Immature natural killer cell (primary cell): ENCODE measurements at regions not wholly inside any gene's neighbourhood (a gene's known extent, or its start where the extent isn't known, plus 50 kb on each side); places are given as distances from the start of the nearest gene placed in this dataset.
"Not testable (repeated sequence)": the region's sequence is repeated elsewhere in the genome, so short reads cannot be mapped to it uniquely, and the experiment has no call there.

Source experiments
- DNase-seq, 3 donors: peaks; one replicate each; pipeline ENCODE4 v3.0.0; 2022; ENCODE audit warnings: mixed read lengths in 1 of 3
- H3K27ac Mint-ChIP-seq, 6 donors: one replicate each; pipeline ENCODE4 v1.8.0; 2020; ENCODE audit warnings: mixed read lengths in 6 of 6, mild to moderate bottlenecking in 5 of 6, inconsistent platforms in 4 of 6, moderate library complexity in 3 of 6
- H3K27me3 Mint-ChIP-seq, 3 donors: one replicate each; pipeline ENCODE4 v1.8.0; 2020 to 2021; ENCODE audit warnings: low read depth in 3 of 3, mild to moderate bottlenecking in 3 of 3, mixed read lengths in 3 of 3, moderate library complexity in 3 of 3, inconsistent platforms in 1 of 3
- H3K36me3 Mint-ChIP-seq, 3 donors: one replicate each; pipeline ENCODE4 v1.8.0; 2020; ENCODE audit warnings: mixed read lengths in 3 of 3, inconsistent platforms in 2 of 3, mild to moderate bottlenecking in 2 of 3
- H3K4me1 Mint-ChIP-seq, 2 donors: one replicate each; pipeline ENCODE4 v1.8.0; 2020; ENCODE audit warnings: inconsistent platforms in 2 of 2, mild to moderate bottlenecking in 2 of 2, mixed read lengths in 2 of 2, moderate library complexity in 1 of 2
- H3K4me3 Mint-ChIP-seq, 5 donors: one replicate each; pipeline ENCODE4 v1.8.0; 2020; ENCODE audit warnings: mild to moderate bottlenecking in 5 of 5, mixed read lengths in 5 of 5, inconsistent platforms in 3 of 5, moderate library complexity in 3 of 5
- H3K9me3 Mint-ChIP-seq, 6 donors: one replicate each; pipeline ENCODE4 v1.8.0; 2020; ENCODE audit warnings: mild to moderate bottlenecking in 6 of 6, mixed read lengths in 6 of 6, inconsistent platforms in 4 of 6, moderate library complexity in 3 of 6

- H3K27ac Mint-ChIP-seq = no peak overlapping the region
- DNase-seq = no peak
- no peaks in the 10 kb centered on the region for H3K36me3 Mint-ChIP-seq
- H3K4me3 Mint-ChIP-seq = no peak overlapping the region
- no peaks in the 10 kb centered on the region for H3K27me3 Mint-ChIP-seq
- H3K9me3 Mint-ChIP-seq = peaks cover 7 to 44% (median 32%) of the 10 kb centered on the region in 6 donors
- H3K4me1 Mint-ChIP-seq = no peaks in the 10 kb centered on the region
These were observed 228.9 kb downstream of the FGF10 start for GRCh38 chr5:44160369-44160768.

GRCh38 chr5:44150075-44150723 is 239.0 kb downstream of the FGF10 start:
- Mint-ChIP-seq H3K36me3 (peaks cover 0 to 3% (median 0%) of the 10 kb centered on the region in 3 donors), H3K27ac (no peak overlapping the region), H3K4me1 (no peaks in the 10 kb centered on the region), H3K27me3 (peaks cover 0 to 2% (median 0%) of the 10 kb centered on the region in 3 donors), H3K4me3 (no peak overlapping the region), H3K9me3 (peaks cover 14 to 42% (median 23%) of the 10 kb centered on the region in 6 donors)
- DNase-seq = no peak

DNA sequence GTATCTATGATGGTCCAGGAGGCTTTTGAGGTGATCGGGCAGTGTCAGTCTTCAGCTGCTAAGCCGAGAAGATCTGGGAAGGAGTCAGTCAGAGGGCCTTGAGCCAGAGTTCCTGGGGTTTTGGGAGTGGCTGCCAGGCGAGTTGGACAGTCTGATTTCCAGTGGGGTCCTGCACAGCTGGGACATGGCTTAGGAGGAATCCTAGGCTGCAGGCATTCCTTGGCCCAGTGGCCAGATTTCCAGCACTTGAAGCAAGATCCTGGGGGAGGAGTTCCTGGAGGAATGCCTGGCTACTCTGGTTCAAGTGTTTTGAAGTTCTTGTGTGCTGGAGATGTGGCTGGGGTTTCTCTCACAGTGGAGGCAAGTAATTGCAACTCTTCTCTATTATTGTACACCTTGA is 271.3 kb downstream of the FGF10 start:
- H3K27ac Mint-ChIP-seq, H3K4me3 Mint-ChIP-seq: not testable (repeated sequence)

GRCh38 chr5:44108232-44108631 is 281.0 kb downstream of the FGF10 start:
- not testable (repeated sequence) for DNase-seq, H3K27me3 Mint-ChIP-seq, H3K27ac Mint-ChIP-seq, H3K36me3 Mint-ChIP-seq, H3K4me1 Mint-ChIP-seq, H3K4me3 Mint-ChIP-seq
- peaks cover 23 to 53% (median 34%) of the 10 kb centered on the region in 6 donors for H3K9me3 Mint-ChIP-seq

More for the DNA sequence above, 271.3 kb downstream of the FGF10 start:
- H3K36me3 Mint-ChIP-seq, DNase-seq, H3K27me3 Mint-ChIP-seq, H3K4me1 Mint-ChIP-seq: not testable (repeated sequence)
- H3K9me3 Mint-ChIP-seq = peaks cover 0 to 16% (median 13%) of the 10 kb centered on the region in 6 donors

DNA sequence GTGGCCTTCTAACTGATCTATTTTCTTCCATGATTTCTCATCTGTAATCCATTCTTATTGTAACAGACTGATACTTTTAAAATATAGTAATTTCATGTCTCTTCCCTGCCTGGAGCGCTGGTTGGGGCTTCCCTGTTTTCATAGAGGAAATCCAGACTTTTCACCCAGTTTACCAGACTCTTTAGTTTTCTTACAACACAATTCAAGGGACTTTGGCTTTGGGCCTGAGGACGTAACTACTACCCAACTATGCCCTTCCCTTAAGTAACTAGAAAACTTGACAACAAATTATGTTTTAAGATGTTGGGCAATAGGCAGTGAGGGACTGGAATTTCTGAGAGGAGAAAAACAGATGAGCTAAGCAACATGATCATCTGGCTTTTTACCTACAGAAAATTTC is 289.6 kb downstream of the FGF10 start:
- Mint-ChIP-seq H3K27me3 (no peaks in the 10 kb centered on the region), H3K27ac (no peak overlapping the region), H3K4me1 (no peaks in the 10 kb centered on the region), H3K9me3 (peaks cover 4 to 27% (median 14%) of the 10 kb centered on the region in 6 donors), H3K4me3 (no peak overlapping the region), H3K36me3 (no peaks in the 10 kb centered on the region)
- DNase-seq = no peak

DNA sequence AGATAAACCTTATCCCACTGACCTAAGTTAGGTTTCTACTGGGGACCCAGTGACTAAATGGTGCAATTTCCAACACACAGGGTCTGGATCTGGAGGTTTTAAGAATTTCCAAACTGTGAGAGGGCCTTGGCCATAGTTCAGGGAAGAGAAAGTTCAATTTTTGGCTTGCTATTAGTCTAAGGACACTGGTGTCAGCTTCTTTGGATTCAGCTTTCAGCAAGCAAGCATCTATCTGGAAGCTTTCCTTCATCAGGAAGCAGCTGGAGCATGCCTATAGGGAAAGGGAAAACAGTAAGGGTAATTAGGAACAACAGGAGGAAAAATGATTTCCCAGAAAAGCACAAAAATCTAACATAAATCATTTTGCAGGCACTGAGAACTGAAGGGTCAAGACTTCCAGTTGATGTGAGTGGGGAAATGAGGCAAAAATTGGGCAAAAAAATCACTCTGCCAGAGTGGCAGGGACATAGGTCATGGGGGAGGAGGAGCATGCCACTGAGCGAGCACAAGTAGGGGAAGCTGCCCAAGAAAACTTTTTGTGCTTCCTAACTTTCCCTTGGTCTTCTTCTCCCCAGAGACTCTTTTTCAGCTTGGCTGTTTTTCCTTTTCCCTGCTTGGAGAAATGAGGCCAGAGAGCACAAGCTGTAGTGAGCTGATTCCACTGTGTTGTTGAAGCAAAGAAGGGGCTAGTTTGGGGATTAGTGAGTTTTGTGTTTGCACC is 299.6 kb downstream of the FGF10 start:
- H3K36me3 Mint-ChIP-seq = no peaks in the 10 kb centered on the region
- peaks cover 0 to 4% (median 0%) of the 10 kb centered on the region in 3 donors for H3K27me3 Mint-ChIP-seq
- H3K9me3 Mint-ChIP-seq = peaks cover 2 to 34% (median 8%) of the 10 kb centered on the region in 6 donors
- H3K4me1 Mint-ChIP-seq = no peaks in the 10 kb centered on the region
- DNase-seq = no peak
- no peak overlapping the region for H3K27ac Mint-ChIP-seq
- H3K4me3 Mint-ChIP-seq = no peak overlapping the region

DNA sequence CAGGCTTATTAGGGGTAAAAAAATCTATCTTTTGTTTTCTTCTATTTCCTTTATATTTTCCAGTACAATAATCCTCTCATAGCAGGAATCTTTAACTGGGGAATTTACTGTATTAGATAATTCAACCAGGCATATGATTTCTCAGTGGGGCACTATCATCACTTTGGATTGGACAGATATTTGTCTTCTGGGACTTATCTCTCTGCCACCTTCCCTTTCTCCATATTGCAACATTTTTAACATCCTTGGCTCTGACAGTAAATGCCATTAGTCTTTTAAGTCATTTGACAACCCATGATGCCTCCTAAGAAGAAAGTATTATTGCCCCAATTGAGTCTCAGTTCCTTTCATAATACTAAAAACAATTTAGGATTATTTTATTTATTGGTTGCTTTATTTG is 304.1 kb downstream of the FGF10 start:
- Mint-ChIP-seq H3K36me3 (no peaks in the 10 kb centered on the region), H3K27ac (no peak overlapping the region), H3K4me1 (no peaks in the 10 kb centered on the region), H3K9me3 (peaks cover 10 to 43% (median 15%) of the 10 kb centered on the region in 6 donors), H3K27me3 (peaks cover 0 to 4% (median 0%) of the 10 kb centered on the region in 3 donors), H3K4me3 (no peak overlapping the region)
- no peak for DNase-seq

GRCh38 chr5:44074547-44074946 is 314.7 kb downstream of the FGF10 start:
- H3K36me3 Mint-ChIP-seq, H3K27ac Mint-ChIP-seq, H3K27me3 Mint-ChIP-seq, H3K4me1 Mint-ChIP-seq, H3K4me3 Mint-ChIP-seq, DNase-seq: not testable (repeated sequence)
- peaks cover 2 to 51% (median 8%) of the 10 kb centered on the region in 6 donors for H3K9me3 Mint-ChIP-seq

- Mint-ChIP-seq H3K27ac (no peak overlapping the region), H3K4me3 (no peak overlapping the region), H3K9me3 (peaks cover 3 to 16% (median 9%) of the 10 kb centered on the region in 6 donors), H3K27me3 (peaks cover 0 to 3% (median 0%) of the 10 kb centered on the region in 3 donors), H3K4me1 (no peaks in the 10 kb centered on the region), H3K36me3 (no peaks in the 10 kb centered on the region)
- DNase-seq = no peak
These were observed 337.6 kb downstream of the FGF10 start for GRCh38 chr5:44051591-44051990.

GRCh38 chr5:44048276-44048984 is 340.8 kb downstream of the FGF10 start:
- Mint-ChIP-seq H3K27me3 (peaks cover 0 to 3% (median 0%) of the 10 kb centered on the region in 3 donors), H3K36me3 (no peaks in the 10 kb centered on the region), H3K4me3 (no peak overlapping the region), H3K4me1 (no peaks in the 10 kb centered on the region), H3K9me3 (peaks cover 9 to 29% (median 13%) of the 10 kb centered on the region in 6 donors), H3K27ac (no peak overlapping the region)
- DNase-seq = no peak

GRCh38 chr5:44046619-44047364 is 342.4 kb downstream of the FGF10 start:
- no peak overlapping the region for H3K4me3 Mint-ChIP-seq
- peaks cover 8 to 29% (median 15%) of the 10 kb centered on the region in 6 donors for H3K9me3 Mint-ChIP-seq
- no peaks in the 10 kb centered on the region for H3K4me1 Mint-ChIP-seq
- DNase-seq = no peak
- no peak overlapping the region for H3K27ac Mint-ChIP-seq
- peaks cover 0 to 3% (median 0%) of the 10 kb centered on the region in 3 donors for H3K27me3 Mint-ChIP-seq
- no peaks in the 10 kb centered on the region for H3K36me3 Mint-ChIP-seq

- peaks cover 18 to 36% (median 24%) of the 10 kb centered on the region in 6 donors for H3K9me3 Mint-ChIP-seq
- not testable (repeated sequence) for H3K4me3 Mint-ChIP-seq, DNase-seq, H3K27me3 Mint-ChIP-seq, H3K27ac Mint-ChIP-seq, H3K36me3 Mint-ChIP-seq, H3K4me1 Mint-ChIP-seq
These were observed 344.7 kb downstream of the FGF10 start for GRCh38 chr5:44044549-44044948.

- H3K4me3 Mint-ChIP-seq = no peak overlapping the region
- H3K36me3 Mint-ChIP-seq = peaks cover 0 to 3% (median 0%) of the 10 kb centered on the region in 3 donors
- H3K27ac Mint-ChIP-seq = no peak overlapping the region
- H3K9me3 Mint-ChIP-seq = peaks cover under 1 to 16% (median 8%) of the 10 kb centered on the region in 6 donors
- no peaks in the 10 kb centered on the region for H3K4me1 Mint-ChIP-seq
- no peak for DNase-seq
- no peaks in the 10 kb centered on the region for H3K27me3 Mint-ChIP-seq
These were observed 361.0 kb downstream of the FGF10 start for GRCh38 chr5:44028226-44028625.
